PC-3 (cell line): ENCODE measurements at regions not wholly inside any gene's neighbourhood (a gene's known extent, or its start where the extent isn't known, plus 50 kb on each side); places are given as distances from the start of the nearest gene placed in this dataset.

ENCODE experiments used
- ATAC-seq: fragments of 200-7000 bp; cut with Tn5 transposase; 2 replicates; pipeline ENCODE4 v1.9.1; 2020; ENCODE audit warnings: mild to moderate bottlenecking, moderate library complexity
- BruUV-seq: library from RNA; stranded (reverse); fragments of 400-500 nt; replicated peaks from 2 replicates; lab custom pipeline; 2021; lab: Mats Ljungman, UMichigan
- CTCF ChIA-PET: fragments of 300-600 bp; sonication (Branson Sonifier 250); formaldehyde crosslinking; loops from one replicate; lab custom pipeline; 2022; ENCODE audit warnings: antibody characterized with exemption; lab: Charles Lee
- POLR2A ChIA-PET: fragments of 300-600 bp; sonication (Branson Sonifier 250); formaldehyde crosslinking; loops from one replicate; lab custom pipeline; 2022; ENCODE audit warnings: antibody characterized with exemption; ENCODE audit not compliant: unreplicated experiment; lab: Charles Lee
- DNase-seq: peaks from one replicate; pipeline ENCODE4 v3.0.0-alpha.2; 2015
- H2AFZ ChIP-seq: fragments of 300-600 bp; sonication (generic); 2 replicates; pipeline ENCODE4 v1.6.0; 2016; ENCODE audit warnings: antibody characterized with exemption, low read length
- H3F3A ChIP-seq: fragments of 300-600 bp; sonication (generic); one replicate; pipeline ENCODE4 v1.6.0; 2017; ENCODE audit warnings: antibody characterized with exemption, low read length, control low read depth, mild to moderate bottlenecking; ENCODE audit not compliant: unreplicated experiment
- H3K27ac ChIP-seq: fragments of 300-600 bp; sonication (generic); 2 replicates; pipeline ENCODE4 v1.5.1; 2016; ENCODE audit warnings: mild to moderate bottlenecking, low read length
- H3K27me3 ChIP-seq: fragments of 300-600 bp; sonication (generic); 2 replicates; pipeline ENCODE4 v1.6.1; 2016; ENCODE audit warnings: low read length, mixed read lengths
- H3K36me3 ChIP-seq: fragments of 300-600 bp; sonication (generic); 2 replicates; pipeline ENCODE4 v1.6.1; 2016; ENCODE audit warnings: low read depth, mixed run types, low read length, mixed read lengths
- H3K4me1 ChIP-seq: fragments of 300-600 bp; sonication (generic); 2 replicates; pipeline ENCODE4 v1.5.1; 2016; ENCODE audit warnings: low read length; ENCODE audit not compliant: insufficient read depth
- H3K4me2 ChIP-seq: fragments of 300-600 bp; sonication (generic); 2 replicates; pipeline ENCODE4 v1.6.0; 2016; ENCODE audit warnings: low read length
- H3K4me3 ChIP-seq: fragments of 300-600 bp; sonication (generic); 2 replicates; pipeline ENCODE4 v1.5.1; 2016; ENCODE audit warnings: mild to moderate bottlenecking, low read length, mixed read lengths
- H3K79me2 ChIP-seq: fragments of 300-600 bp; sonication (generic); 2 replicates; pipeline ENCODE4 v1.6.1; 2017; ENCODE audit warnings: low read length, mixed read lengths
- H3K9ac ChIP-seq: fragments of 300-600 bp; sonication (generic); 2 replicates; pipeline ENCODE4 v1.6.0; 2016; ENCODE audit warnings: mild to moderate bottlenecking, low read length
- H3K9me2 ChIP-seq: fragments of 300-600 bp; sonication (generic); replicated peaks from 2 replicates; pipeline ENCODE4 v1.6.1; 2016; ENCODE audit warnings: mixed run types, low read length, mixed read lengths
- H3K9me3 ChIP-seq: fragments of 300-600 bp; sonication (generic); 2 replicates; pipeline ENCODE4 v1.6.1; 2016; ENCODE audit warnings: low read length, mixed read lengths
- H4K20me1 ChIP-seq: fragments of 300-600 bp; sonication (generic); 2 replicates; pipeline ENCODE4 v1.6.1; 2016; ENCODE audit warnings: low read length, mixed read lengths
- EZH2 ChIP-seq: fragments of 300-600 bp; sonication (generic); IDR thresholded peaks from one replicate; pipeline ENCODE4 v1.6.1; 2017; ENCODE audit warnings: antibody characterized with exemption, mild to moderate bottlenecking, low read length; ENCODE audit not compliant: unreplicated experiment
- EZH2phosphoT487 ChIP-seq: fragments of 300-600 bp; sonication (generic); IDR thresholded peaks from 2 replicates; pipeline ENCODE4 v1.6.1; 2018; ENCODE audit warnings: mild to moderate bottlenecking, antibody characterized with exemption, low read length, borderline replicate concordance
- intact Hi-C: fragments of 100-400 bp; cut with micrococcal nuclease; formaldehyde crosslinking; loops from 2 replicates; pipeline ENCODE4 v1.9.0; 2023
- TF ChIP-seq, protein P1 (sequence below): fragments of 300-600 bp; sonication (generic); conservative IDR thresholded peaks from 2 replicates; pipeline ENCODE4 v1.5.1; 2017; ENCODE audit warnings: antibody characterized with exemption, low read depth, mild to moderate bottlenecking, low read length

DNA sequence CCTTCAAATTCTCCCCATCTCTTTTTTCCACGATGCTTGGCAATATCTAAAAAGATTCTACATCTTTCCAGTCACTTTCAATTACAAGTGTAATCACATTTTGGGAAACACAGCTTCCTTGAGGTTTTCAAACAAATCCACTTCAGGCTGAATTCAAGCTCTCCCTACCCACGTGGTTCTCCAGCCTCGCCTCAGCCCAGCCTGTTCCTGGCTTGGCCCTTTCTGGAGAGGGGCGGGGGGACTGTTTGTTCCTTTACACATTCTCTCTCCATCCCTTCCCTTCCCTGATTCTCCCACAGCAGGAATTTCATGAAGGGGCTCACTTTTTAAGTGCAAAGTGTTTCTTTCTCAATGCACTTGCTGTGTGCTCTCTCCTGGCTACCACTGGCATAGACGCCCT, 226.3 kb upstream of the SOX11 start:
- no peak for DNase-seq
- intact Hi-C loops = no loop called here
- BruUV-seq = no TSS peak
- Histone ChIP-seq H3F3A (no peaks in the 10 kb centered on the region), H3K27ac (no peak overlapping the region), H3K9ac (no peak overlapping the region), H3K9me3 (no peaks in the 10 kb centered on the region), H2AFZ (no peak overlapping the region), H3K27me3 (peaks cover 12% of the 10 kb centered on the region; the same call in 1 of the 2 replicates), H3K4me2 (no peak overlapping the region), H3K4me1 (no peaks in the 10 kb centered on the region), H3K4me3 (no peak overlapping the region), H4K20me1 (no peaks in the 10 kb centered on the region), H3K9me2 (no peaks in the 10 kb centered on the region), H3K79me2 (no peaks in the 10 kb centered on the region), H3K36me3 (no peaks in the 10 kb centered on the region)
- TF ChIP-seq EZH2 = no peak
- TF ChIP-seq, protein P1, sequence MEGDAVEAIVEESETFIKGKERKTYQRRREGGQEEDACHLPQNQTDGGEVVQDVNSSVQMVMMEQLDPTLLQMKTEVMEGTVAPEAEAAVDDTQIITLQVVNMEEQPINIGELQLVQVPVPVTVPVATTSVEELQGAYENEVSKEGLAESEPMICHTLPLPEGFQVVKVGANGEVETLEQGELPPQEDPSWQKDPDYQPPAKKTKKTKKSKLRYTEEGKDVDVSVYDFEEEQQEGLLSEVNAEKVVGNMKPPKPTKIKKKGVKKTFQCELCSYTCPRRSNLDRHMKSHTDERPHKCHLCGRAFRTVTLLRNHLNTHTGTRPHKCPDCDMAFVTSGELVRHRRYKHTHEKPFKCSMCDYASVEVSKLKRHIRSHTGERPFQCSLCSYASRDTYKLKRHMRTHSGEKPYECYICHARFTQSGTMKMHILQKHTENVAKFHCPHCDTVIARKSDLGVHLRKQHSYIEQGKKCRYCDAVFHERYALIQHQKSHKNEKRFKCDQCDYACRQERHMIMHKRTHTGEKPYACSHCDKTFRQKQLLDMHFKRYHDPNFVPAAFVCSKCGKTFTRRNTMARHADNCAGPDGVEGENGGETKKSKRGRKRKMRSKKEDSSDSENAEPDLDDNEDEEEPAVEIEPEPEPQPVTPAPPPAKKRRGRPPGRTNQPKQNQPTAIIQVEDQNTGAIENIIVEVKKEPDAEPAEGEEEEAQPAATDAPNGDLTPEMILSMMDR = no peak
- no peak for TF ChIP-seq EZH2phosphoT487
- CTCF ChIA-PET = no interaction called here
- no peak for ATAC-seq
- POLR2A ChIA-PET = no interaction called here

DNA sequence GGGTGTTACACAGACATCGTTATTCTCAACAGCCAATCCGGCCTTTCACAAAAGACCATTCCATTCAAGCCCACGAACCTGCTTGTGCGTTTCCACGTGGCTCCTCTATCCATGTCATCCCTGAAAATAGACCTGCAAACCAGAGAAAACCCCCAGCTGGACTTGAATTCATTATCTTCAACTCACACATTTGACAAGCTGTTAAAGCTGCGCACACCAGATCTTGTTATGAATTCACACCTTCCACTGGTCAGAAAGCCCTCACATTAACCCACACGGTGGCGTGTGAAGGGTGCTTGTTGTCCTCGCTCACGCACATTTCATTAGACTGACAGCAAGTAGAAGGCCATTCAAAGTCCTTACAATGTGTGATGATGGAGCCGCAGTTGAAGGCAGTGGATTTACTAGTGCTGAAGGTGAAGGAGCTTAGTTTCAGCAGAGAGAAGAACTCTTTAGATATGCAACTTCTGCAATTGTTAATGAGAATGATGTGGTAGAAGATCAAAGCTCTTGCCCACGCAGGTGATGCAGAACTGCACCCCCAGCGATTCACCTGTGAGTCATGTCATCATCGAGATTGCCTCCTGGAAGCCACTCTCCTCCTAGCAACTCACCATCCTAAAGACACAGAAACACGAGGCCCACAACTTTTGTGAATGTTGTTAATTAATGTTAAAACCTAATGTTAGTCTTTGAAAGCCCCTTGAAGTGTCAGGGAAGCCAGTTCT, 224.8 kb upstream of the SOX11 start:
- Histone ChIP-seq H3K9me3 (no peaks in the 10 kb centered on the region), H3K79me2 (no peaks in the 10 kb centered on the region), H3K36me3 (no peaks in the 10 kb centered on the region), H3F3A (no peaks in the 10 kb centered on the region), H3K9ac (no peak overlapping the region), H3K4me2 (no peak overlapping the region), H2AFZ (no peak overlapping the region), H3K4me1 (no peaks in the 10 kb centered on the region), H3K9me2 (no peaks in the 10 kb centered on the region), H3K4me3 (no peak overlapping the region), H4K20me1 (no peaks in the 10 kb centered on the region), H3K27me3 (peaks cover 12% of the 10 kb centered on the region; the same call in 1 of the 2 replicates), H3K27ac (no peak overlapping the region)
- POLR2A ChIA-PET = no interaction called here
- TF ChIP-seq EZH2 (no peak), EZH2phosphoT487 (no peak)
- TF ChIP-seq, protein P1 = no peak
- no peak for DNase-seq
- no peak for ATAC-seq
- BruUV-seq = no TSS peak
- CTCF ChIA-PET = no interaction called here
- intact Hi-C loops = no loop called here

DNA sequence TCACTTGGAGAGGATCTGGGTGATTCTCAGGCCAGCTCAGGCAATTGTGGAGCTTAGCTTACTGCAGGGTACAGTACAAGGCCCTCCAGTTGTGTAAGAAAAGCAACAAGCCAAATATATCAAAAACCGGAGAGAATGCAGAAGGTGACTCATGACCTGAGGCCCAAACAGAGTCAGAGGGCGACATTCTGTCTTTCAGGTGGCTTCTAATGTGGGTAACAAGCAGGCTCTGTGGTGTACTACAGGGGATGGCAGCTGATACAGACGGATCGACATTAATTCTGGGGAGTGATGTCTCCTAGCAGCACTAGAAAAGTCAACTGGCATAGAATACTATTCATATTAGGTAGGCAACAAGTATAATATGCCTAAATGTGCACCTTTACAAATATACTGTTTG, 219.5 kb upstream of the SOX11 start:
- H3K79me2 ChIP-seq = no peaks in the 10 kb centered on the region
- H3K4me1 ChIP-seq = no peaks in the 10 kb centered on the region
- no peak overlapping the region for H2AFZ ChIP-seq
- H4K20me1 ChIP-seq = no peaks in the 10 kb centered on the region
- intact Hi-C loops = no loop called here
- H3K27ac ChIP-seq = no peak overlapping the region
- no peaks in the 10 kb centered on the region for H3F3A ChIP-seq
- no peaks in the 10 kb centered on the region for H3K27me3 ChIP-seq
- no peak overlapping the region for H3K4me2 ChIP-seq
- no peak for DNase-seq
- no peaks in the 10 kb centered on the region for H3K9me2 ChIP-seq
- H3K9ac ChIP-seq = no peak overlapping the region
- no peaks in the 10 kb centered on the region for H3K36me3 ChIP-seq
- TF ChIP-seq EZH2phosphoT487 = no peak
- TF ChIP-seq, protein P1 = no peak
- TF ChIP-seq EZH2 = no peak
- no peak overlapping the region for H3K4me3 ChIP-seq
- BruUV-seq = no TSS peak
- no peaks in the 10 kb centered on the region for H3K9me3 ChIP-seq
- ATAC-seq = no peak
- POLR2A ChIA-PET = no interaction called here
- CTCF ChIA-PET = no interaction called here
